Ectodermal cell (in vitro differentiated cells): ENCODE measurements at regions not wholly inside any gene's neighbourhood (a gene's known extent, or its start where the extent isn't known, plus 50 kb on each side); places are given as distances from the start of the nearest gene placed in this dataset.

Source experiments
- H3K27ac ChIP-seq: 2 replicates; pipeline ENCODE4 v1.7.0; 2013; ENCODE audit warnings: mild to moderate bottlenecking, low read depth, low read length; ENCODE audit not compliant: insufficient read depth, poor library complexity, severe bottlenecking
- H3K27me3 ChIP-seq: 2 replicates; pipeline ENCODE4 v1.7.0; 2013; ENCODE audit warnings: mild to moderate bottlenecking, low read length; ENCODE audit not compliant: insufficient read depth, control insufficient read depth, poor library complexity, severe bottlenecking
- H3K36me3 ChIP-seq: one replicate; pipeline ENCODE4 v1.7.0; 2013; ENCODE audit warnings: low read length; ENCODE audit not compliant: control insufficient read depth, insufficient read depth
- H3K4me1 ChIP-seq: one replicate; pipeline ENCODE4 v1.7.0; 2013; ENCODE audit warnings: low read length; ENCODE audit not compliant: control insufficient read depth, insufficient read depth
- H3K4me3 ChIP-seq: 2 replicates; pipeline ENCODE4 v1.7.0; 2013; ENCODE audit warnings: low read depth, low read length, control low read depth; ENCODE audit not compliant: insufficient read depth
- H3K9me3 ChIP-seq: 2 replicates; pipeline ENCODE4 v1.7.0; 2013; ENCODE audit warnings: mild to moderate bottlenecking, low read length, moderate library complexity; ENCODE audit not compliant: control insufficient read depth
- WGBS, 2 experiments: methylation state at CpG; one replicate each; pipeline ENCODE4 v1.1.7; 2013; ENCODE audit warnings: missing lambda C conversion rate in 2 of 2; 5-methylcytosine and 5-hydroxymethylcytosine counted together

DNA sequence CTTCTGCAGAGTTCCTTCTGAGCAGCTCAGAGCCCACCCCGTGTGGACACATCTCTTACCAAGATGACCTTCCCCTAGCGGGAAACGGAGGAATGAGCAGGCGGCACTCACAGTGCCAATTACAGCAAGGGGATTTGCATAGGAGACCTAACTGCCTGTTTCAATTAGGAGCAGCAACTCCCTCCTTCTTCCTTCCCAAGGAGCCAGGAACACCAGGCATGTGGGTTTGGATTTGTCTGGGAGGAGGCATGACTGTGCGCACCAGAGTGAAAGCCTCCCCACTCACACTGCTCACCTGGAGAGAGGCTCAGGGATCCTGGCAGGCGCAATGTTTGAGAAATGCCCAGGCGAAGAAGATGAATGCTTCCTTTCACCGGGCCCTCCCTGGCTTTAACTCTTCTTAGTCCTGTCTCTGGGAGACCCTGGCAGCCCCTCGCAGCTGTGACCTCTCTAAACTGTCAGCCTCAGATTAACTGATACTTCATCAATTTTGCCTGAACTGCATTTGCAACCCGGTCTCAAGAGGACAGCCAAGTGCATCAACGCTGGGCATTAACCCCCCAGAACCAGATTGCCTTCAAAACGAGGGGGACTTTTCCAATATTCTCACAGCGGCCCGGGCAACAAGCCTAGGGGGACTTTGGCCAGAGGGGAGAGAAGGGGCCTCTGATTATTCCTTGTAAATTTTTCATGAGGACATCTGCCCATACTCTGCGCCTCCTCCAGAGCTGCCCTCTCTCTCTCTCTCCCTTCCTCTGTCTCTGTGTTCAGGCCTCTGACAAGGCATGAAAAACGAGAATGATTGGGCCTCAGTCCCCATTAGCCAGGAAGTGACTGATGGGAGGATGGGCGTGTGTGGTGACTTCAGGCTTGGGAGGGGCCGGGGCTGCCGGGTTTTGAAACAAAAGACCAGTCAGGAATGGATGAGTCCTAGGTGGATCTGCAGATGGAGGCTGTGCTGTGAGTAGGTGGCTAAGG lies 93.8 kb downstream of the CMPK2 start:
- no peak overlapping the region for H3K4me3 ChIP-seq
- 71 to 74% methylated on average over 19 of the region's 19 CpGs for WGBS, 2 experiments

DNA sequence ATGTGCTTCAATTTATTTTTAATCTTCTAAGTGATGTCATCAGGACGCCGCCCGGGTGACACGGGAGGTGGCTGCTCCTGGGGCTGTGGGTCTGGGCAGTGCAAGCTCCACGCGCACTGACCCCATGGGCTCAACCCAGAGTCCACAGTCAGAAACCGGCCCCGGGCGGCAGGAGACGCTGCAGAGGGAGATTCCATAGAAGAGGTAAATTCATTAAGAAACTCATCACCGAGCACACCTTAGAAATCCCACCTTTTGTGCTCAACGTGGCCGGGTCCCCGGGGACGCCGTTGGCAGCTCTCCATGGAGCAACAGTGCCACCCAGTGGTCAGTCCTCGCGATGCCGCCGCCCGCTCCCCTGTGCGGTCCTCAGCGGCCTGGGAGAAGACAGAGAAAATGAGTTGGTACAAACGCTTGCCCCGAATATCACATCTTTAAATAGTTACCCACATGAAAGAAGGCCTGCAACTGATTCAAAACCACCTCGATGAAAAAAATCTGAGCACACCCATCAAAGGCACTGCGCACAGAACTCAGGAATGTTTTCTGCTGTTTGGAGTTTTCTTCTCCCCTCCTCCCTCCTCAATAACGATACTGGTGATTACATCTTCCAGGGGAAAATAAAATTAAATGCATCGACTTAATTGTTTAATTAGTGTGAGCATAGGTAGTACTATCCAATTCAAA lies 92.6 kb downstream of the CMPK2 start:
- 22 to 23% methylated on average over 28 to 29 of the region's 29 CpGs for whole genome bisulfite sequencing, 2 experiments
- peaks cover 4% of the 10 kb centered on the region for H3K27me3 ChIP-seq
- peak overlapping the region; percentile 19 for H3K4me3 ChIP-seq
- H3K9me3 ChIP-seq, result no peaks in the 10 kb centered on the region
- H3K27ac ChIP-seq, result no peak overlapping the region
- peaks cover 14% of the 10 kb centered on the region for H3K4me1 ChIP-seq
- H3K36me3 ChIP-seq, result no peaks in the 10 kb centered on the region

More for the DNA sequence above, 93.8 kb downstream of the CMPK2 start:
- H3K27me3 ChIP-seq, result peaks cover 4% of the 10 kb centered on the region
- H3K36me3 ChIP-seq, result no peaks in the 10 kb centered on the region
- no peak overlapping the region for H3K27ac ChIP-seq
- no peaks in the 10 kb centered on the region for H3K9me3 ChIP-seq
- peaks cover 14% of the 10 kb centered on the region for H3K4me1 ChIP-seq

DNA sequence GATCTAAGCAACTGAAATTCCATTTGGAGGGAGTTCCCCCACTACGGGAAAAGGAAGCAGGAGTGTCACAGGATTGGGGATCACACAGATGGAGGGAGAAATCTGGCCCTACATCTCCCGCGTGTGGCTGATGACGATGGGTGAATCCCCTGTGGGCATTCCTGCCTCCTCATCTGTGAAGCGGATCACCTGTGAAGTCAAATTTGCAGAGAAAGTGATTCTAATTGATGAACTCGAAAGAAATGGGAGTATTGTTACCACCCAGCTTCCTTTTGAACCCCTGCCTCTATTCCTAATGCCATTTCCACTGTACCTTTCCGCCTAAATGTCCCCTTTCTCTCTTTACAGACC lies 92.0 kb downstream of the CMPK2 start:
- 90 to 94% methylated on average over 7 of the region's 7 CpGs for WGBS, 2 experiments
- Histone ChIP-seq H3K27ac (no peak overlapping the region), H3K36me3 (no peaks in the 10 kb centered on the region)

DNA sequence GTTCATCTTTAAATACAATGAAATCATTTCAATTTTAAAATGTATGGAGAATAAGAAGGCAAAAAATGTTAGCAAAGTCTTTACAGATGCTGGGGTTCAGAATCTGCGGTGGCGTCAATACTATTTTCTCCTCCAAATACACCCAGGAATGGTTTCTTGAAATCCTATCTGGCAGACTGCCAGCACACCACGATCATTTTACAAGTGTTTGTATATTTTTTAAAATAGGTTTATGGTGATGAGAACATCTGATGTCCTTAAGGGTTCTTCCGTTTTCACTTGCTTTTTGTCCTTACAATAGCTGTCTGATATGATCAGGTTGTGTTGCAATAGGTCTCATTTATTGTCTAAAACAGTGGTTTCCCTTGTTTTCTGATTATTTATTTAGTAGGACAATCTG lies 89.6 kb downstream of the CMPK2 start:
- H3K4me1 ChIP-seq, result peaks cover 14% of the 10 kb centered on the region
- no peaks in the 10 kb centered on the region for H3K36me3 ChIP-seq
- H3K4me3 ChIP-seq, result no peak overlapping the region
- no peak overlapping the region for H3K27ac ChIP-seq
- peaks cover 4% of the 10 kb centered on the region for H3K27me3 ChIP-seq
- whole genome bisulfite sequencing, 2 experiments, result 97 to 100% methylated on average over 4 of the region's 4 CpGs
- no peaks in the 10 kb centered on the region for H3K9me3 ChIP-seq

More for the DNA sequence above, 92.0 kb downstream of the CMPK2 start:
- H3K4me1 ChIP-seq, result peaks cover 14% of the 10 kb centered on the region
- H3K4me3 ChIP-seq, result no peak overlapping the region
- peaks cover 4% of the 10 kb centered on the region for H3K27me3 ChIP-seq
- no peaks in the 10 kb centered on the region for H3K9me3 ChIP-seq

DNA sequence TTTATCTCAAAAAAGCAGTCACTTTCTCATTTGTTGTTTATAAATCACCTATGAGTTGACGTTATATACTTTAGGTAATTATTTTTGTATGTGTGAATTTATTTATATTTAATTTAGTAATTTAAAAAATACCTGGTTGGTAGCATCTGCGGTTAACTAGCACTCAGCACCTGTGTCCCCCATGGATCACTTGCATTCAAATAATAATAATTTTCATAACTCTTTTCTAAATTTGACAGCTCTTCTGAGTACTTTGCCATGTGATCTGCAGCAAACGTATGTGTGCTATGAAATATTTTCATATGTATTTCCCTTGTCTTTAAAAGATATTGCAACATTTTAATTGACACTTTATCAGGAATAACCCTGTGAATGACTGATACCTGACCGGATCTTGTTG lies 88.1 kb downstream of the CMPK2 start:
- Histone ChIP-seq H3K27me3 (peaks cover 4% of the 10 kb centered on the region), H3K4me3 (no peak overlapping the region), H3K27ac (no peak overlapping the region), H3K9me3 (no peaks in the 10 kb centered on the region), H3K36me3 (no peaks in the 10 kb centered on the region), H3K4me1 (peaks cover 1% of the 10 kb centered on the region)
- 90 to 93% methylated on average over 1 to 3 of the region's 4 CpGs for WGBS, 2 experiments

DNA sequence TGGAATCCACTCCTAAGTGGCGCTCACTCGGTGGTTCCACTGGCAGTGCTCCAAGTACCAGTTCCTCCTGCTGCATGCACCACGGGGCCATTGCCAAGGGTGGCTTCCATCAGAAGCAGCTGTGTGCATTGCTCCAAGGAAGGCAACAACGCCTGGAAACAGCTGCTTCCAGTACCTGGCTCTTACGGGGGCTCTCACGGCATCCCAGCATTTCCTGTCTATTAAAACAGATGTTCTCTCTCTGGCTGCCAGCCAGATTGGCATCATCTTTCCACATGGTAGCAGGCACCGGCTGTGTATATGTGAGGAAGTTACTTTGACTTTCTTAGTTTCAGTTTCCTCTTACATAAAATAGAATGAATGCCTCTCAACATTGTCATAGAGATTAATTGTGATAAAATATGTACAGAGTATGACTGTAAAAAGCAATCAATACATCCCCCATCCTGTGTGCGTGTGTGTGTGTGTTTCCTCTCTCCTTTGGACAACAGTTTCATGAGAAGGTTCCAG lies 84.9 kb downstream of the CMPK2 start:
- WGBS, 2 experiments, result 93 to 94% methylated on average over 7 of the region's 8 CpGs
- no peak overlapping the region for H3K27ac ChIP-seq

DNA sequence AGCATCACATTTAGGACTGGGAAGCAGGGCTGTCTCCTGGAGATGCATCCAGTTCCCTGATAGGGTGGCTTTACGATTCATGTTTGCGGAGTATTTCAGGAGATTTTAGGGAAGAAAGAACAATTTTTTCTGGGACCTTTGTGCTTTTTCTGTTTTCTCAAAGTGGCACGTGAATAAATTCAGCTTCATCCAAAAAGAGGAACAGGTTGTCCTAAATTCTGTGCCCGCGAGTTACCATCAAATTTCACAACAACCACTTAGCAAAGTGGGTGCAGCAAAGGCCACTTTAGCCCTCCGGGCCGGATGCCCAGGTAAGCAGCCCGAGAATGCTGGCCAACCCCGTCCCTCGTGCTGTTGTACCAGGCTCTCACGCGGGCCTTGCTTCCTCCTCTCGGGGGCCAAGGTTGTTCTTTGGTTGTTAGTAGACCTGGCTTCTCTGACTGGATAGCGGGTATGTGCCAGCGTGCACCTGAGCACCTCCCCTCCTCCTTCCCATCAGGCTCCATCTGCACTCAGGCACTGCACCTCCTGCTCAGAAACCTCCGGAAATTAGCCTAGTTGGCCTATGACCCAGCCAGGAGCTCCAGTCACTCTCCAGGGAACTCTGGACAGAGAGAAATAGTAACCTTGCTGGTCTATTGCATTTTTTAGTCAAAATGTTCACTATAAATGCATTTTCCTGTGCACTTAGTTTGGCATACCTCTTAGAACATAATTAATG lies 83.0 kb downstream of the CMPK2 start:
- H3K36me3 ChIP-seq, result no peaks in the 10 kb centered on the region
- H3K4me1 ChIP-seq, result no peaks in the 10 kb centered on the region
- no peaks in the 10 kb centered on the region for H3K27me3 ChIP-seq
- no peak overlapping the region for H3K27ac ChIP-seq
- no peaks in the 10 kb centered on the region for H3K9me3 ChIP-seq
- 94 to 97% methylated on average over 16 of the region's 16 CpGs for WGBS, 2 experiments
- no peak overlapping the region for H3K4me3 ChIP-seq

More for the DNA sequence above, 84.9 kb downstream of the CMPK2 start:
- Histone ChIP-seq H3K9me3 (no peaks in the 10 kb centered on the region), H3K4me3 (no peak overlapping the region), H3K36me3 (no peaks in the 10 kb centered on the region), H3K27me3 (no peaks in the 10 kb centered on the region), H3K4me1 (no peaks in the 10 kb centered on the region)

DNA sequence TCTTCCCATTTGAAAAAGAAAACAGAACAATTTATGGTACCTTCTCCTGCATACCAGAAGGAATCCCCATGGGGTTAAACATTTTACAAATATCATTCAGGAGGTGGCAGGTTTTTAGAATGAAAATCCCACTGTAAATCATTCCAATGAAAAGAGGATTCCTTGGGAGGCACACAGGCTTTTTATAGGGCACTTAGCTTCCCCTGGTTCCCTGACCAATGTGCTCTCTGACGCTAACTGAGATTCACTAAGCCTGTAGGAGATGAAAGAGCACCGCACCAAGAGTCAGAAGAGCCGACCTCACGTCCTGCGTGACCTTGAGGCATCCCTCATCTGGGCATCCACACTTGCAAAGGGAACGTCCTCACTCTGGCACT lies 82.5 kb downstream of the CMPK2 start:
- WGBS, 2 experiments, result 91 to 92% methylated on average over 6 of the region's 6 CpGs

DNA sequence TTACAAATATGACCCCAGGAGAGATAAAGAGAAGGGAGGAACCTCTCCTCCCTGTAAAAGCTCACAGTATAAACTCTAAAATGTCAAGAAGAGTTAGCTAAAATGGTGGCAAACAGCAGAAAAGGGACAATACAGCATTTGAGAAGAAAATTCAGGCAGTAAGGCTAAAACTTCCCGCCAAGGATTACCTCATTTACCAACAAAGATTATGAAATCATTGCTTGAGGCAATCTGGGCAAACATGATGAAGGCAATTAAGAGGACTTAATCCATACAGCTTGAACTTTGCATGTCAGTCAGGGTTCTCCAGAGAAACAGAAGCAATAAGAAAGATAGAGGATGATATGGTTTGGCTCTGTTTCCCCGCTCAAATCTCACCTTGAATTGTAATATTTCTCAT lies 81.4 kb downstream of the CMPK2 start:
- Histone ChIP-seq H3K4me1 (no peaks in the 10 kb centered on the region), H3K36me3 (no peaks in the 10 kb centered on the region), H3K9me3 (no peaks in the 10 kb centered on the region), H3K27ac (no peak overlapping the region), H3K27me3 (no peaks in the 10 kb centered on the region), H3K4me3 (no peak overlapping the region)
- 93 to 100% methylated on average over 2 of the region's 2 CpGs for WGBS, 2 experiments

More for the DNA sequence above, 82.5 kb downstream of the CMPK2 start:
- Histone ChIP-seq H3K4me3 (no peak overlapping the region), H3K4me1 (no peaks in the 10 kb centered on the region), H3K27me3 (no peaks in the 10 kb centered on the region), H3K36me3 (no peaks in the 10 kb centered on the region), H3K9me3 (no peaks in the 10 kb centered on the region), H3K27ac (no peak overlapping the region)

DNA sequence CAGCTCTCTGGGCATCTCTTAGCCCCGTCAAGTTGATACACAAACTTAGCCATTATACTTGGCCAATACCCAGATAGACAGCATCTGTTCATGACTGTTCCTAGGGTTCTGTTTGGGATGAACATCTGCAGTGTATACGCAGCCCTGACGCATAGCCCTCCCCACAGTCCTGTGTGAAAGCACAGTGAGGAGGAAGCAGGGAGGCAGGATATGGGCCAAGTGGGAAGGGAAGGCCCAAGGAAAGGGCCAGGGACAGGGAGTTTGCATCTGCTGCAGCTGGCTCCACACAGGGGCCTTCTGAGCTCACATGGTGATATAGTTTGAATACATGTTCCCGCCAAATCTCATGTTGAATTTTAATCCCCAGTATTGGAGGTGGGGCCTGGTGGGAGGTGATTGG lies 80.2 kb downstream of the CMPK2 start:
- no peaks in the 10 kb centered on the region for H3K27me3 ChIP-seq
- H3K4me3 ChIP-seq, result no peak overlapping the region
- H3K4me1 ChIP-seq, result no peaks in the 10 kb centered on the region
- no peaks in the 10 kb centered on the region for H3K9me3 ChIP-seq
- no peaks in the 10 kb centered on the region for H3K36me3 ChIP-seq
- 73 to 74% methylated on average over 4 of the region's 4 CpGs for WGBS, 2 experiments
- H3K27ac ChIP-seq, result no peak overlapping the region
